PFSK-1 (cell line): ENCODE measurements at regions not wholly inside any gene's neighbourhood (a gene's known extent, or its start where the extent isn't known, plus 50 kb on each side); places are given as distances from the start of the nearest gene placed in this dataset.

Source experiments
- POLR2AphosphoS5 ChIP-seq: IDR thresholded peaks from 2 replicates; pipeline ENCODE4 v1.6.1; 2012; ENCODE audit warnings: low read depth, mild to moderate bottlenecking, control low read depth, low read length, moderate library complexity
- TAF1 ChIP-seq: IDR thresholded peaks from 2 replicates; pipeline ENCODE4 v1.6.1; 2012; ENCODE audit warnings: low read length, control low read depth, borderline replicate concordance; ENCODE audit not compliant: insufficient read depth
- TF ChIP-seq, protein P1 (sequence below), 2 experiments: IDR thresholded peaks; 2 replicates each; pipeline versions ENCODE4 v1.6.1 to v1.8.0; 2011 to 2012; ENCODE audit warnings: low read depth in 2 of 2, low read length in 2 of 2, control low read depth in 1 of 2, inconsistent platforms in 1 of 2, mild to moderate bottlenecking in 1 of 2, moderate library complexity in 1 of 2; ENCODE audit not compliant: insufficient read depth in 1 of 2

DNA sequence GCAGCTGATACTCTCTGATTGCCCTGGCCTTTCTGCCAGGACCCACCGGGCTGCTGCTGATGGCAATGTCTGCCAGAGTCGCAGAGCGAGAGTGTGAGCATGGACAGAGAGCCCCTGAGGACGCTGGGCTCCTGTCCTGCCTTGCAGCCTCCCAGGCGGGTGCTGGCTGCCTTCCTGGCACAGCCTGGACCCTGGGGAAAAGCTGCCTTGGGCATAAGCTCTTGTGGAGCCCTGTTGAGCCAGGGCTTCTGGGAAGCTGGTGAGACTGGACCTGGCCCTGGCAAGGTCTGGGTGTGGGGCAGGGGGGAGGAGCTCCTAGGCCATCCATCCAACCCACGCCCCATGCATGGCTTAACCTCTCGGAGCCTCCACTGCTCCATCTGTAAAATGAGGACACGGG, 105.8 kb upstream of the WNT4 start:
- TF ChIP-seq POLR2AphosphoS5 = no peak
- TF ChIP-seq, protein P1, sequence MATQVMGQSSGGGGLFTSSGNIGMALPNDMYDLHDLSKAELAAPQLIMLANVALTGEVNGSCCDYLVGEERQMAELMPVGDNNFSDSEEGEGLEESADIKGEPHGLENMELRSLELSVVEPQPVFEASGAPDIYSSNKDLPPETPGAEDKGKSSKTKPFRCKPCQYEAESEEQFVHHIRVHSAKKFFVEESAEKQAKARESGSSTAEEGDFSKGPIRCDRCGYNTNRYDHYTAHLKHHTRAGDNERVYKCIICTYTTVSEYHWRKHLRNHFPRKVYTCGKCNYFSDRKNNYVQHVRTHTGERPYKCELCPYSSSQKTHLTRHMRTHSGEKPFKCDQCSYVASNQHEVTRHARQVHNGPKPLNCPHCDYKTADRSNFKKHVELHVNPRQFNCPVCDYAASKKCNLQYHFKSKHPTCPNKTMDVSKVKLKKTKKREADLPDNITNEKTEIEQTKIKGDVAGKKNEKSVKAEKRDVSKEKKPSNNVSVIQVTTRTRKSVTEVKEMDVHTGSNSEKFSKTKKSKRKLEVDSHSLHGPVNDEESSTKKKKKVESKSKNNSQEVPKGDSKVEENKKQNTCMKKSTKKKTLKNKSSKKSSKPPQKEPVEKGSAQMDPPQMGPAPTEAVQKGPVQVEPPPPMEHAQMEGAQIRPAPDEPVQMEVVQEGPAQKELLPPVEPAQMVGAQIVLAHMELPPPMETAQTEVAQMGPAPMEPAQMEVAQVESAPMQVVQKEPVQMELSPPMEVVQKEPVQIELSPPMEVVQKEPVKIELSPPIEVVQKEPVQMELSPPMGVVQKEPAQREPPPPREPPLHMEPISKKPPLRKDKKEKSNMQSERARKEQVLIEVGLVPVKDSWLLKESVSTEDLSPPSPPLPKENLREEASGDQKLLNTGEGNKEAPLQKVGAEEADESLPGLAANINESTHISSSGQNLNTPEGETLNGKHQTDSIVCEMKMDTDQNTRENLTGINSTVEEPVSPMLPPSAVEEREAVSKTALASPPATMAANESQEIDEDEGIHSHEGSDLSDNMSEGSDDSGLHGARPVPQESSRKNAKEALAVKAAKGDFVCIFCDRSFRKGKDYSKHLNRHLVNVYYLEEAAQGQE (IDR thresholded peaks at IDR 0.05; ENCODE audit: insufficient read depth in 1 of 2, low read depth in 2 of 2, low read length in 2 of 2) = no peak
- TF ChIP-seq TAF1 = no peak
